ENCODE measurements at regions not wholly inside any gene's neighbourhood (a gene's known extent, or its start where the extent isn't known, plus 50 kb on each side); places are given as distances from the start of the nearest gene placed in this dataset.
"Not testable (repeated sequence)": the region's sequence is repeated elsewhere in the genome, so short reads cannot be mapped to it uniquely, and the experiment has no call there.

DNA sequence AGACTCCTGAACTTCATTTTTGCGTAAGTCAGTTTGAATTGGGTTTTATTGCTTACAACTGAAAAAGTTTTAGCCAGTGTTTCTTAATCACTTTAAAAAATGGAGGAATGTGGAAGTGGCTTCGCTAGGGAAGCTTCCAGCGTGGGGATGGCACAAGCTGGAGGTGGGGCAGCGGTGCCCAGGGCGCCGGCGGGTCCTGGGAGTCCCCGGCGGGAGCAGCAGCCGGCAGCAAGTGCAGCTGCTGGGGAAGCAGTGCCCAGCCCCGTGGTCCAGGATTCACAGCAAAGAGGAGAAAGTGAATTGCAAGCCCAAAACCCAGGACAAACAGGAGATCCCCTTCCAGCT lies 301.8 kb upstream of the PROK2 start:
- DNase-seq, result no peak

GRCh38 chr3:72086042-72086742 lies 301.2 kb upstream of the PROK2 start:
- no peak for DNase-seq

DNA sequence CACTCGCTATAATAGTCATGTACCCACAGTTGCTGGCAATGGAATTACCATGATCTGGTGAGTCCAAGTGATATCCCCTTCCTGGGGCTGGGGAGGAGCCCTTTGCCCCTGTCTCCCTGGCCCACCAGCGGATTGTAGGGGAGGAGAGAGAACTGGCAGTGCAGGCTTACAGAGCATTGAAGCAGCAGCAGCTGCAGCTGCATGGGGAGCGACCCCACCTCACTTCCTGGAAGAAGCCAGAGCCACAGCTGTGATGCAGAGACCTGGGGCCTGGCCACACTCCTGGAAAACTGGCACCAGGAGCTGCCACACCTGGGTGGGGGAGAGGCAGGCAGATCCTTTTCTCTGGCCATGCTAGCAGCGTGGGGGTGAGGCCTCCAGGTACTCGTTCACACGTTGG lies 300.1 kb upstream of the PROK2 start:
- DNase-seq, result no peak

- DNase-seq, result no peak
Observed at GRCh38 chr3:72082776-72083462, 298.0 kb upstream of the PROK2 start.

- no peak for DNase-seq
Observed at GRCh38 chr3:72082186-72082715, 297.3 kb upstream of the PROK2 start.

GRCh38 chr3:72081471-72082185 lies 296.7 kb upstream of the PROK2 start:
- DNase-seq, result no peak

- DNase-seq, result no peak
Observed at GRCh38 chr3:72080800-72081199, 295.9 kb upstream of the PROK2 start.

- no peak for DNase-seq
Observed at GRCh38 chr3:72080095-72080494, 295.1 kb upstream of the PROK2 start.

DNA sequence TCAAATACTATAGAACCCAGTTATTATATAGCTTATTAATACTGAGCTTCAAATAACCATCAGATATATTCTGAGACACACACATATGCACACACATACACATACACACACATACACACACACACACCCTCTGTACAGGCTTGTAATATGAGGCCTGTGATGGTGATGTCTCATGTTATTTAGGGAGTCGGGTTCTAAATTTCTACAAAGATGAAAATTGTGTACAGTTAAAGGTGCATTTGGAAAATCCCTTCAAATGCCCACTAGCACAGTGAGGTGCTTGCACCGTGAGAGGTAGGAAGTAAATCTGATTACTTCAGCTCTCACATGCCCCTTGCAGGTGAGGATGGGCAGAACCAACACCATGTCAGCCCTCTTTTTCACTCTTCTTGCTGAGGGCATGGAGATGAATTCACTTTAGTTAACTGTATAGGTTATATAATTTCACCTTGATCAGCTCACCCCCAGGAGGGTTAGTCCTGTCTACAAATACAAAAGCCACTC lies 294.5 kb upstream of the PROK2 start:
- DNase-seq, result no peak

GRCh38 chr3:72078676-72079368 lies 293.9 kb upstream of the PROK2 start:
- DNase-seq, result no peak

- no peak for DNase-seq
Observed at GRCh38 chr3:72077473-72078259, 292.7 kb upstream of the PROK2 start.

DNA sequence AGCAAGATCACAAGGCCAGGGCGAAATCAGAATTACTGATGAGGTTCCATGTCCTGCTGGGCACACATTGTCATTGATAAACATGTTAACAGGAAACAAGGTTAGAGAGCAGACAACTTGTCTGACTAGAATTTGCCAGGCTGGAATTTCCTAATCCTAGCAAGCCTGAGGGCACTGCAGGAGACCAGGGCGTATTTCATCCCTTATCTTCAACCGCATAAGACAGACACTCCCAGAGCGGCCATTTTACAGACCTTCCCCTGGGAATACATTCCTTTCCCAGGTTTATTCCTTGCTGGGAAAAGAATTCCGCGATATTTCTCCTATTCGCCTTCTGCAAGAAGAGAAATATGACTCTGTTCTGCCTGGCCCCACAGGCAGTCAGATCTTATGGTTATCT lies 290.9 kb upstream of the PROK2 start:
- DNase-seq, result not testable (repeated sequence)

DNA sequence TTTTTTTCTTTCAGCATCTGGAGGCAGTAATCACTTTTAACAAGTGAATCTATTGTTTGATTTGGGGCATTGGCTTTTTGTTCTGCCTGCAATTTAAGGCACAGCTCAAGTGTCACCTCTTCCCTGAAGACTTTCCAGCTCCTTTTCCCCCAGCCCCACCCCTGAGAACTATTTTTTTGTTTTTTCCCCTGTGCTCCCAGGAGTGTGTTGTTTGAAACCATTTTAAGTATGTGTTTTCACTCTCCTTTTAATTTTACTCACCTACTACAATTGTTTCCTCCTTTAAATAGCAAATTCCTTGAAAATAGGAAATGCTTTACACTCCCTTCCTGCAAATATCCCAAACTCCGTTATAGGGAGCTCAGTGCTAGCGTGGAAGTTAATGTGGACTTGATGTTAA lies 286.7 kb upstream of the PROK2 start:
- no peak for DNase-seq

- no peak for DNase-seq
Observed at GRCh38 chr3:72070005-72070404, 285.1 kb upstream of the PROK2 start.

DNA sequence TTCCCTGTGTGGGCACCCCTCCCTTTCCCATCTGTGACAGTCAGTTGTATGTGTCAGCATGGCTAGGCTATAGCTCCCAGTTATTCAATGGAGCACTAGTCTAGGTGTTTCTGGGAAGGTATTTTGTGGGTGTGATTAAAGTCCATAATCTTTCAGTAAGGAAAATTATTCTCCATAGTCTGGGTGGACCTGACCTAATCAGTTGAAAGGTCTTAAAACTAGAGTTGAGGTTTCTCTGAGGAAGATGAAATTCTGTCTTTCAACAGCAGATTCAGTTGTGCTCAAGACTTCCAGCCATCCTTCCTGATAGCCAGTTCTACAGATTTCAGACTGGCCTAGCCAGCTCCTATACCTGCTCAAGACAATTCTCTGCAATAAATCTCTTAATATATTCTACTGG lies 284.6 kb upstream of the PROK2 start:
- DNase-seq, result no peak

DNA sequence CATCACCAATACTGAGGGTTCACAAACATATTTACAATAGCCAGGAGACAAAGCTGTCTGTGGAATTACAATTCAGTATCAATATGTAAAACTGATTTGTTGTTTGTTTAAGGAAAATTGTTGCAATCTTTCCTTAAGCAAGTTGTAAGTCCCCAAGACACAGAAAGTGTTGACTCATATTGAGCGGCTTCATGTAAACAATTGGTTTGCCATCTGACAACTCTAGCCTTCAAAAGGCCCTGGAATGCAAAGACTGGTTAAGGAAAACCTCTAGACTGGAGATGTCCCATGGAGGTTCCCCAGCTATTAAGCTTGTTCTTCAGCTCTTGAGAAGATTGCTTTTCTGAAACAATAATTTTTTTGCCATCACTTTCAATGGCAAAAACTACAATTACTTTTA lies 283.7 kb upstream of the PROK2 start:
- no peak for DNase-seq

DNA sequence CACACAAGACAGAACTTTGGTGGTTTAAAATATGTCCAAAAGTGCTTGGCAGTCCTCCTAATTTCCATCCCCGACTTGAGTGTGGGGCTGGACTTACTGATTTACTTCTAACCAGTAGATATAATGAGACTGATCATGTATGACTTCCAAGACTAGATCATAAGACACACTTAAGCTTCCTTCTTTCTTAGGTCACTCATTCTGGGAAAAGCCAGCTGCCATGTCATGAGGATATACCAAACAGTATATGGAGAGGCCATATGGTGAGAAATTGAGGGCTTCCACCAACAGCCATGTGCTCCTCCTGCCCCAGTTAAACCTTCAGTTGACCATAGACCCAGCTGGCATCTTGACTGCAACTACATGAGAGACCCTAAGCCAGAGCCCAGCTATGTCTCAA lies 282.8 kb upstream of the PROK2 start:
- no peak for DNase-seq

DNA sequence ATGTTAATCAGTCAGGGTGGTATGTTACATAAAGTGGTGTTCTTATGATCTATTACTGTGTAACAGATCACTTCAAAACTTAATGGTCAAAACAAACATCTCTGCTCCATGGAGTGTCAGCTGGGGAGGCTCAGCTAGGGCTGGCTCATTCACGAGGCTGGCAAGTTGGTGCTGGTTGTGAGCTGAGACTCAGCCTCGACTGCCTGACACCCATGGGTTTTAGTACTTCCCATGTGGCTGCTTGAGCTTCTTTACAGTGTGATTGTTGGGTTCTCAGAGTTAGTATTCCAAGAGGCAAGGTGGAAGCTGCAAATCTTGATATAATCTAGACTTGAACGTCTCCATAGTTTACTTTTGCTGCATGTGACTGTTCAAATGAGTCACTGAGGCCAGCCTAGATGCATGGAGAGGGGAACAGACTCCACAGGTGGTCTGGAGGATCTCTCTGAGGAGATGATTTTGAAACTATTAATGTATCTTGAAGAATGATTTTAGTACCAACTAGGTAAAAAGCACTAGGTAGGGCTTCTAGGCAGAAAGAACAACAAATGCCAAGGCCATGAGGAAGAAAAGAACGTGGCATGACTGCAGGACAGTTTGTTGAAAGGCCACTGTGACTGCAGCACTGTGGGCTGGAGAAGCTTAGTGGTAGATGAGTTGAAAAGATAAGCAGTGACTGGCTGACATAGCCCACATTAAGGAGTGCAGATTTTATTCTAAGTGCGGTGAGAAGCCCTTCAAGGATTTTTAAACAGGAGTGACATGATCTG lies 281.1 kb upstream of the PROK2 start:
- no peak for DNase-seq

- DNase-seq, result no peak
Observed at GRCh38 chr3:72065236-72065635, 280.3 kb upstream of the PROK2 start.

GRCh38 chr3:72064727-72065126 lies 279.8 kb upstream of the PROK2 start:
- DNase-seq, result not testable (repeated sequence)

GRCh38 chr3:72062017-72062416 lies 277.1 kb upstream of the PROK2 start:
- DNase-seq, result no peak

All from NCI-H2107 (cell line).